SK-N-SH (cell line): ENCODE measurements at regions not wholly inside any gene's neighbourhood (a gene's known extent, or its start where the extent isn't known, plus 50 kb on each side); places are given as distances from the start of the nearest gene placed in this dataset.
"Not testable (repeated sequence)": the region's sequence is repeated elsewhere in the genome, so short reads cannot be mapped to it uniquely, and the experiment has no call there.

Experiments
- CTCF ChIA-PET: fragments of 300-600, 350-600 bp; formaldehyde crosslinking; extraction: SDS; loops from one replicate; lab custom pipeline; 2021; lab: Yijun Ruan, JAX
- POLR2A ChIA-PET: fragments of 350-600 bp; sonication (Branson Sonifier 250); formaldehyde crosslinking; extraction: SDS; loops from one replicate; lab custom pipeline; 2020; ENCODE audit warnings: antibody characterized with exemption, inconsistent platforms; lab: Yijun Ruan, JAX
- DNase-seq: peaks from one replicate; pipeline ENCODE4 v3.0.0; 2012
- H2AFZ ChIP-seq: fragments of 200-600 bp; sonication (generic); 2 replicates; pipeline ENCODE4 v1.8.1; 2016; ENCODE audit warnings: antibody characterized with exemption, mild to moderate bottlenecking, low read depth
- H3F3A ChIP-seq: fragments of 200-600 bp; sonication (generic); replicated peaks from 2 replicates; pipeline ENCODE3; 2016; ENCODE audit warnings: antibody characterized with exemption, mild to moderate bottlenecking; ENCODE audit not compliant: insufficient read depth
- H3K27ac ChIP-seq, 2 experiments: fragments of 200-500 bp in 1 of 2; fragments of 200-600 bp in 1 of 2; sonication (Bioruptor generic) in 1 of 2; sonication (generic), shearing (Covaris generic) in 1 of 2; 2 replicates each; pipeline versions ENCODE4 v1.5.1 to v1.6.1; 2014 to 2016; ENCODE audit warnings: low read depth in 2 of 2, inconsistent platforms in 1 of 2, low read length in 1 of 2, mild to moderate bottlenecking in 1 of 2, mixed read lengths in 1 of 2
- H3K27me3 ChIP-seq: fragments of 200-600 bp; sonication (generic), shearing (Covaris generic); 2 replicates; pipeline ENCODE4 v1.6.1; 2016; ENCODE audit warnings: mixed run types; ENCODE audit not compliant: insufficient read depth
- H3K36me3 ChIP-seq, 2 experiments: fragments of 200-500 bp in 1 of 2; fragments of 200-600 bp in 1 of 2; sonication (Bioruptor generic) in 1 of 2; sonication (generic) in 1 of 2; replicated peaks in 1 of 2; 2 replicates each; pipeline versions ENCODE3 to v1.5.1; 2014 to 2016; ENCODE audit warnings: low read length in 1 of 2, mild to moderate bottlenecking in 1 of 2; ENCODE audit not compliant: insufficient read depth in 2 of 2, control insufficient read depth in 1 of 2
- H3K4me1 ChIP-seq, 2 experiments: fragments of 200-500 bp in 1 of 2; fragments of 200-600 bp in 1 of 2; sonication (Bioruptor generic) in 1 of 2; sonication (generic), shearing (Covaris generic) in 1 of 2; 2 replicates each; pipeline versions ENCODE4 v1.5.1 to v1.6.1; 2014 to 2016; ENCODE audit warnings: low read depth in 1 of 2, low read length in 1 of 2, mixed run types in 1 of 2; ENCODE audit not compliant: insufficient read depth in 2 of 2, control insufficient read depth in 1 of 2
- H3K4me2 ChIP-seq: fragments of 200-600 bp; sonication (generic), shearing (Covaris generic); 2 replicates; pipeline ENCODE4 v1.6.1; 2017; ENCODE audit warnings: mixed run types
- H3K4me3 ChIP-seq, 2 experiments: fragments of 200-500 bp in 1 of 2; fragments of 200-600 bp in 1 of 2; sonication (Bioruptor generic) in 1 of 2; sonication (generic), shearing (Covaris generic) in 1 of 2; 2 replicates each; pipeline versions ENCODE4 v1.5.1 to v1.8.1; 2014 to 2016; ENCODE audit warnings: low read depth in 2 of 2, inconsistent platforms in 1 of 2, low read length in 1 of 2, mild to moderate bottlenecking in 1 of 2, mixed read lengths in 1 of 2, moderate library complexity in 1 of 2
- H3K79me2 ChIP-seq: fragments of 200-600 bp; sonication (generic); 2 replicates; pipeline ENCODE4 v1.8.1; 2017; ENCODE audit warnings: mild to moderate bottlenecking; ENCODE audit not compliant: insufficient read depth
- H3K9ac ChIP-seq: fragments of 200-600 bp; sonication (generic); 2 replicates; pipeline ENCODE4 v1.6.1; 2017; ENCODE audit warnings: mixed run types
- H3K9me2 ChIP-seq: fragments of 200-600 bp; sonication (generic); 2 replicates; pipeline ENCODE4 v1.6.1; 2017; ENCODE audit warnings: mixed run types
- H3K9me3 ChIP-seq: fragments of 200-600 bp; sonication (generic); 2 replicates; pipeline ENCODE4 v1.6.1; 2017; ENCODE audit warnings: mixed run types, mild to moderate bottlenecking, moderate library complexity
- H4K20me1 ChIP-seq: fragments of 200-600 bp; sonication (generic); 2 replicates; pipeline ENCODE4 v1.6.1; 2017; ENCODE audit warnings: mild to moderate bottlenecking, mixed run types; ENCODE audit not compliant: insufficient read depth
- CHD2 ChIP-seq: fragments of 150-350 bp; IDR thresholded peaks from 2 replicates; pipeline ENCODE4 v1.6.1; 2018; ENCODE audit warnings: low read length; ENCODE audit not compliant: partially characterized antibody
- EZH2phosphoT487 ChIP-seq: fragments of 200-600 bp; sonication (generic); IDR thresholded peaks from 2 replicates; pipeline ENCODE4 v1.6.1; 2017; ENCODE audit warnings: low read depth, mixed run types, mild to moderate bottlenecking, antibody characterized with exemption, moderate library complexity, borderline replicate concordance
- FOSL2 ChIP-seq: IDR thresholded peaks from 2 replicates; pipeline ENCODE4 v1.4.0; 2012; ENCODE audit warnings: low read depth, mild to moderate bottlenecking, moderate library complexity, borderline replicate concordance
- FOXJ3 ChIP-seq: sonication (generic); formaldehyde crosslinking; IDR thresholded peaks from 2 replicates; pipeline ENCODE4 v1.5.1; 2020; ENCODE audit warnings: mild to moderate bottlenecking, missing genetic modification reagents
- GABPA ChIP-seq: IDR thresholded peaks from 2 replicates; pipeline ENCODE4 v1.4.0; 2012; ENCODE audit warnings: low read depth, mild to moderate bottlenecking
- GATA2 ChIP-seq: sonication (generic); formaldehyde crosslinking; IDR thresholded peaks from 2 replicates; pipeline ENCODE4 v1.5.0; 2020; ENCODE audit warnings: mild to moderate bottlenecking, missing genetic modification reagents
- JUND ChIP-seq: IDR thresholded peaks from 2 replicates; pipeline ENCODE4 v1.4.0; 2012
- MEF2A ChIP-seq: IDR thresholded peaks from 2 replicates; pipeline ENCODE4 v1.4.0; 2012; ENCODE audit warnings: low read depth, borderline replicate concordance
- MXI1 ChIP-seq: IDR thresholded peaks from 2 replicates; pipeline ENCODE4 v1.6.1; 2012; ENCODE audit warnings: mild to moderate bottlenecking, low read depth, low read length, improper control_type of control experiment
- POLR2AphosphoS5 ChIP-seq: IDR thresholded peaks from 2 replicates; pipeline ENCODE4 v1.6.1; 2012; ENCODE audit warnings: low read depth, low read length
- RAD21 ChIP-seq: IDR thresholded peaks from 2 replicates; pipeline ENCODE4 v1.6.1; 2012; ENCODE audit warnings: mild to moderate bottlenecking, low read length
- RFX5 ChIP-seq: IDR thresholded peaks from 2 replicates; pipeline ENCODE4 v1.6.1; 2012; ENCODE audit warnings: mild to moderate bottlenecking, improper control_type of control experiment, low read length
- SIN3A ChIP-seq: IDR thresholded peaks from 2 replicates; pipeline ENCODE4 v1.6.1; 2012; ENCODE audit warnings: low read depth, mild to moderate bottlenecking, low read length, moderate library complexity, borderline replicate concordance
- YY1 ChIP-seq: IDR thresholded peaks from 2 replicates; pipeline ENCODE4 v1.4.0; 2012; ENCODE audit warnings: low read depth, mild to moderate bottlenecking
- WGBS: methylation state at CpG from one replicate; pipeline ENCODE4 v1.1.6; 2017; ENCODE audit warnings: low lambda C conversion rate; 5-methylcytosine and 5-hydroxymethylcytosine counted together
- TF ChIP-seq, protein P1 (sequence below): IDR thresholded peaks from 2 replicates; pipeline ENCODE4 v1.4.0; 2012; ENCODE audit warnings: low read depth
- TF ChIP-seq, protein P2 (sequence below): fragments of 150-350 bp; IDR thresholded peaks from 2 replicates; pipeline ENCODE4 v1.6.1; 2016; ENCODE audit warnings: mild to moderate bottlenecking, low read depth, low read length
- TF ChIP-seq, protein P3 (sequence below): IDR thresholded peaks from 2 replicates; pipeline ENCODE4 v1.6.1; 2012; ENCODE audit warnings: mild to moderate bottlenecking, low read depth, low read length, moderate library complexity
- TF ChIP-seq, protein P4 (sequence below): IDR thresholded peaks from 2 replicates; pipeline ENCODE4; 2012
- TF ChIP-seq, protein P5 (sequence below): fragments of 200-600 bp; sonication (generic); IDR thresholded peaks from 2 replicates; pipeline ENCODE4 v1.6.1; 2017; ENCODE audit warnings: antibody characterized with exemption, mild to moderate bottlenecking, moderate library complexity

DNA sequence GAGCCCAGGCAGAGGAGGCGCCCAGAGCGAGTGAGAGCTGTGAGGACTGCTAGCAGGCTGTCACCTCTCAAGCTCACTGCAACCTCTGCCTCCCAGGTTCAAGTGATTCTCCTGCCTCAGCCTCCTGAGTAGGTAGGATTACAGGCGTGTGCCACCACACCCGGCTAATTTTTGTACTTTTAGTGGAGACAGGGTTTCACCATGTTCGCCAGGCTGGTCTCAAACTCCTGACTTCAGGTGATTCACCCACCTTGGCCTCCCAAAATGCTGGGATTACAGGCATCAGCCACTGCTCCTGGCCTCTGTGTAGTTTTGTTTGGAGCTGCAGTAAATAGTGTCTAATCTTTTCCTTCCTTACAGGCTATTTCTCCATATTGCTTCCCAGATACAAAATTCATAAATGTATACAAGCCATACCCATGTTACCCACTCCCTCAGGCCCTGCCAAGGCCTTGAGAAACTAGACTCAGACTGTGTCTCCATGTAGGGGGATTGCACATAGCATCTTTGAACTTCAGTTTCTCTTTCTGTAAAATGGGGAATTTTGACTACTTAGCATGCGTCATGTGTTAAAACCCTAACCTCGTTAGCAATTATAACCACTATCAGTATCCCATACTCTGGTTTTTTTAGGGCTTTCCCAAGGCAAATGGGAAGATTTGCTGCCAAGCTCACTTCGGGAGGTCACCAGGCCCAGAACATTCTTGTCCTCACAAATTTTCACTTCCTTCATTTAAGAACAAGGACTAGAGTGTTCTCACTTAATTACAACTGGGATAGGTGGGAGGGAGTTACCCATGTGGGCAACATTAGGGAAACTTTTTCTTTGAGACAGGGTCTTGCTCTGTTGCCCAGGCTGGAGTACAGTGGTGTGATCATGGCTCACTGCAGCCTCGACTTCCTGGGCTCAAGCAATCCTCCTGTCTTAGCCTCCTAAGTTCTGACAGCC is 67.3 kb upstream of the DDR1 start:
- Histone ChIP-seq H3K4me2 (no peak overlapping the region), H3K9ac (no peak overlapping the region), H3K27me3 (no peaks in the 10 kb centered on the region), H3K79me2 (no peaks in the 10 kb centered on the region), H3K36me3 (no peaks in the 10 kb centered on the region), H3K9me2 (no peaks in the 10 kb centered on the region), H3K4me3 (no peak overlapping the region), H3K4me1 (peaks cover 0 to 37% of the 10 kb centered on the region in 2 experiments; a peak in 2 of 4 replicates), H4K20me1 (no peaks in the 10 kb centered on the region), H3F3A (peaks cover 21% of the 10 kb centered on the region), H3K27ac (no peak overlapping the region), H2AFZ (no peak overlapping the region), H3K9me3 (no peaks in the 10 kb centered on the region)
- POLR2A ChIA-PET: interaction anchor here (0.6 kb wide), 1 partner anchor 89 kb away, joined by 4 read pairs; no protein-coding TSS in a partner anchor
- CTCF ChIA-PET: interaction anchor here (0.9 to 1.8 kb wide), 3 partner anchors 60 to 270 kb away, joined by 3 to 8 read pairs (median 4); no protein-coding TSS in a partner anchor
- TF ChIP-seq MEF2A: no peak
- TF ChIP-seq RAD21: no peak
- TF ChIP-seq, protein P1, sequence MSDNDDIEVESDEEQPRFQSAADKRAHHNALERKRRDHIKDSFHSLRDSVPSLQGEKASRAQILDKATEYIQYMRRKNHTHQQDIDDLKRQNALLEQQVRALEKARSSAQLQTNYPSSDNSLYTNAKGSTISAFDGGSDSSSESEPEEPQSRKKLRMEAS: no peak
- no peak for TF ChIP-seq MXI1
- TF ChIP-seq POLR2AphosphoS5: no peak
- TF ChIP-seq GATA2 (CRISPR knock-in tag): no peak
- no peak for TF ChIP-seq FOSL2
- no peak for TF ChIP-seq GABPA
- no peak for TF ChIP-seq EZH2phosphoT487
- TF ChIP-seq SIN3A: no peak
- TF ChIP-seq YY1: no peak
- TF ChIP-seq CHD2: no peak
- TF ChIP-seq FOXJ3: no peak
- TF ChIP-seq, protein P2, sequence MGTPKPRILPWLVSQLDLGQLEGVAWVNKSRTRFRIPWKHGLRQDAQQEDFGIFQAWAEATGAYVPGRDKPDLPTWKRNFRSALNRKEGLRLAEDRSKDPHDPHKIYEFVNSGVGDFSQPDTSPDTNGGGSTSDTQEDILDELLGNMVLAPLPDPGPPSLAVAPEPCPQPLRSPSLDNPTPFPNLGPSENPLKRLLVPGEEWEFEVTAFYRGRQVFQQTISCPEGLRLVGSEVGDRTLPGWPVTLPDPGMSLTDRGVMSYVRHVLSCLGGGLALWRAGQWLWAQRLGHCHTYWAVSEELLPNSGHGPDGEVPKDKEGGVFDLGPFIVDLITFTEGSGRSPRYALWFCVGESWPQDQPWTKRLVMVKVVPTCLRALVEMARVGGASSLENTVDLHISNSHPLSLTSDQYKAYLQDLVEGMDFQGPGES: no peak
- TF ChIP-seq, protein P3, sequence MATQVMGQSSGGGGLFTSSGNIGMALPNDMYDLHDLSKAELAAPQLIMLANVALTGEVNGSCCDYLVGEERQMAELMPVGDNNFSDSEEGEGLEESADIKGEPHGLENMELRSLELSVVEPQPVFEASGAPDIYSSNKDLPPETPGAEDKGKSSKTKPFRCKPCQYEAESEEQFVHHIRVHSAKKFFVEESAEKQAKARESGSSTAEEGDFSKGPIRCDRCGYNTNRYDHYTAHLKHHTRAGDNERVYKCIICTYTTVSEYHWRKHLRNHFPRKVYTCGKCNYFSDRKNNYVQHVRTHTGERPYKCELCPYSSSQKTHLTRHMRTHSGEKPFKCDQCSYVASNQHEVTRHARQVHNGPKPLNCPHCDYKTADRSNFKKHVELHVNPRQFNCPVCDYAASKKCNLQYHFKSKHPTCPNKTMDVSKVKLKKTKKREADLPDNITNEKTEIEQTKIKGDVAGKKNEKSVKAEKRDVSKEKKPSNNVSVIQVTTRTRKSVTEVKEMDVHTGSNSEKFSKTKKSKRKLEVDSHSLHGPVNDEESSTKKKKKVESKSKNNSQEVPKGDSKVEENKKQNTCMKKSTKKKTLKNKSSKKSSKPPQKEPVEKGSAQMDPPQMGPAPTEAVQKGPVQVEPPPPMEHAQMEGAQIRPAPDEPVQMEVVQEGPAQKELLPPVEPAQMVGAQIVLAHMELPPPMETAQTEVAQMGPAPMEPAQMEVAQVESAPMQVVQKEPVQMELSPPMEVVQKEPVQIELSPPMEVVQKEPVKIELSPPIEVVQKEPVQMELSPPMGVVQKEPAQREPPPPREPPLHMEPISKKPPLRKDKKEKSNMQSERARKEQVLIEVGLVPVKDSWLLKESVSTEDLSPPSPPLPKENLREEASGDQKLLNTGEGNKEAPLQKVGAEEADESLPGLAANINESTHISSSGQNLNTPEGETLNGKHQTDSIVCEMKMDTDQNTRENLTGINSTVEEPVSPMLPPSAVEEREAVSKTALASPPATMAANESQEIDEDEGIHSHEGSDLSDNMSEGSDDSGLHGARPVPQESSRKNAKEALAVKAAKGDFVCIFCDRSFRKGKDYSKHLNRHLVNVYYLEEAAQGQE: no peak
- TF ChIP-seq JUND: no peak
- TF ChIP-seq, protein P4, sequence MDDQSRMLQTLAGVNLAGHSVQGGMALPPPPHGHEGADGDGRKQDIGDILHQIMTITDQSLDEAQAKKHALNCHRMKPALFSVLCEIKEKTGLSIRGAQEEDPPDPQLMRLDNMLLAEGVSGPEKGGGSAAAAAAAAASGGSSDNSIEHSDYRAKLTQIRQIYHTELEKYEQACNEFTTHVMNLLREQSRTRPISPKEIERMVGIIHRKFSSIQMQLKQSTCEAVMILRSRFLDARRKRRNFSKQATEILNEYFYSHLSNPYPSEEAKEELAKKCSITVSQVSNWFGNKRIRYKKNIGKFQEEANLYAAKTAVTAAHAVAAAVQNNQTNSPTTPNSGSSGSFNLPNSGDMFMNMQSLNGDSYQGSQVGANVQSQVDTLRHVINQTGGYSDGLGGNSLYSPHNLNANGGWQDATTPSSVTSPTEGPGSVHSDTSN: no peak
- TF ChIP-seq, protein P5, sequence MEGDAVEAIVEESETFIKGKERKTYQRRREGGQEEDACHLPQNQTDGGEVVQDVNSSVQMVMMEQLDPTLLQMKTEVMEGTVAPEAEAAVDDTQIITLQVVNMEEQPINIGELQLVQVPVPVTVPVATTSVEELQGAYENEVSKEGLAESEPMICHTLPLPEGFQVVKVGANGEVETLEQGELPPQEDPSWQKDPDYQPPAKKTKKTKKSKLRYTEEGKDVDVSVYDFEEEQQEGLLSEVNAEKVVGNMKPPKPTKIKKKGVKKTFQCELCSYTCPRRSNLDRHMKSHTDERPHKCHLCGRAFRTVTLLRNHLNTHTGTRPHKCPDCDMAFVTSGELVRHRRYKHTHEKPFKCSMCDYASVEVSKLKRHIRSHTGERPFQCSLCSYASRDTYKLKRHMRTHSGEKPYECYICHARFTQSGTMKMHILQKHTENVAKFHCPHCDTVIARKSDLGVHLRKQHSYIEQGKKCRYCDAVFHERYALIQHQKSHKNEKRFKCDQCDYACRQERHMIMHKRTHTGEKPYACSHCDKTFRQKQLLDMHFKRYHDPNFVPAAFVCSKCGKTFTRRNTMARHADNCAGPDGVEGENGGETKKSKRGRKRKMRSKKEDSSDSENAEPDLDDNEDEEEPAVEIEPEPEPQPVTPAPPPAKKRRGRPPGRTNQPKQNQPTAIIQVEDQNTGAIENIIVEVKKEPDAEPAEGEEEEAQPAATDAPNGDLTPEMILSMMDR: no peak
- no peak for TF ChIP-seq RFX5
- 95% methylated on average over 8 of the region's 9 CpGs for WGBS
- DNase-seq: no peak

DNA sequence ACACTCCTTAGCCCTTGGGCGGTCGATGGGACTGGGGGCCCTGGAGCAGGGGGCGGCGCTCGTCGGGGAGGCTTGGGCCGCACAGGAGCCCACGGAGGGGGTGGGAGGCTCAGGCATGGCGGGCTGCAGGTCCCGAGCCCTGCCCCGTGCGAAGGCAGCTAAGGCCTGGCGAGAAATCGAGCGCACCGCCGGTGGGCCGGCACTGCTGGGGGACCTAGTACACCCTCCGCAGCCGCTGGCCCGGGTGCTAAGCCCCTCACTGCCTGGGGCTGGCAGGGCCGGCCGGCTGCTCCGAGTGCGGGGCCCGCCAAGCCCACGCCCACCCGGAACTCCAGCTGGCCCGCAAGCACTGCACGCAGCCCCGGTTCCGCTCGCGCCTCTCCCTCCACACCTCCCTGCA is 68.0 kb upstream of the DDR1 start:
- H3K27ac ChIP-seq, DNase-seq, H3K4me2 ChIP-seq, H4K20me1 ChIP-seq, H3K9me2 ChIP-seq, H3K36me3 ChIP-seq, H2AFZ ChIP-seq, H3K4me3 ChIP-seq, H3K79me2 ChIP-seq, H3K9me3 ChIP-seq, H3K9ac ChIP-seq, H3K27me3 ChIP-seq, POLR2A ChIA-PET: not testable (repeated sequence)
- Histone ChIP-seq H3K4me1 (peaks cover 0 to 37% of the 10 kb centered on the region in 2 experiments; a peak in 2 of 4 replicates), H3F3A (peaks cover 21% of the 10 kb centered on the region)
- no CpG with 5 or more reads among the region's 34 CpGs for WGBS
- CTCF ChIA-PET: interaction anchor here (1.8 kb wide), 1 partner anchor 61 kb away, joined by 8 read pairs; no protein-coding TSS in a partner anchor
